HCT116 (cell line): ENCODE measurements at regions not wholly inside any gene's neighbourhood (a gene's known extent, or its start where the extent isn't known, plus 50 kb on each side); places are given as distances from the start of the nearest gene placed in this dataset.

ENCODE experiments used
- ATAC-seq: fragments of 200-7000 bp; cut with Tn5 transposase; 2 replicates; pipeline ENCODE4 v1.9.1; 2020; ENCODE audit warnings: mild to moderate bottlenecking, moderate library complexity
- BruUV-seq: library from RNA; stranded (reverse); fragments of 400-500 nt; replicated peaks from 2 replicates; lab custom pipeline; 2021; lab: Mats Ljungman, UMichigan
- CTCF ChIA-PET: fragments of 300-600 bp; sonication (Branson Sonifier 250); formaldehyde crosslinking; loops from one replicate; lab custom pipeline; 2021; ENCODE audit warnings: antibody characterized with exemption; lab: Charles Lee
- POLR2A ChIA-PET: fragments of 300-600, 350-600 bp; sonication (Branson Sonifier 250); formaldehyde crosslinking; loops from one replicate; lab custom pipeline; 2021; ENCODE audit warnings: antibody characterized with exemption; lab: Charles Lee
- RAD21 ChIA-PET, 2 experiments: fragments of 300-600 bp; sonication (Branson Sonifier 250); formaldehyde crosslinking; loops; one replicate each; lab custom pipeline; 2023; ENCODE audit warnings: low total read pairs in 2 of 2; ENCODE audit not compliant: uncharacterized antibody in 2 of 2, unreplicated experiment in 2 of 2, low non-redundant PET in 1 of 2; lab: Charles Lee
- DNase-seq: peaks from one replicate; pipeline ENCODE4 v3.0.0-alpha.2; 2010; ENCODE audit warnings: low read depth, low spot score
- H2AFZ ChIP-seq: fragments of 200-600 bp; shearing (Covaris generic), sonication (generic); 2 replicates; pipeline ENCODE4 v1.6.1; 2017; ENCODE audit warnings: low read depth, mixed run types, mixed read lengths, antibody characterized with exemption, low read length; ENCODE audit not compliant: poor library complexity, severe bottlenecking
- H3K27ac ChIP-seq: 2 replicates; pipeline ENCODE4 v1.5.1; 2012; ENCODE audit warnings: low read depth, low read length
- H3K27me3 ChIP-seq: fragments of 200-600 bp; sonication (generic); 2 replicates; pipeline ENCODE4 v1.6.1; 2016; ENCODE audit warnings: mixed run types, low read length, mixed read lengths; ENCODE audit not compliant: insufficient read depth
- H3K36me3 ChIP-seq, 2 experiments: fragments of 200-500 bp in 1 of 2; fragments of 200-600 bp in 1 of 2; sonication (Bioruptor generic) in 1 of 2; sonication (generic) in 1 of 2; 2 replicates each; pipeline versions ENCODE4 v1.5.1 to v1.6.1; 2014 to 2016; ENCODE audit warnings: low read length in 2 of 2, inconsistent platforms in 1 of 2, mixed read lengths in 1 of 2, mixed run types in 1 of 2; ENCODE audit not compliant: insufficient read depth in 2 of 2, control insufficient read depth in 1 of 2
- H3K4me1 ChIP-seq, 2 experiments: fragments of 200-600 bp in 1 of 2; sonication (generic) in 1 of 2; 2 replicates each; pipeline versions ENCODE4 v1.5.1 to v1.6.1; 2012 to 2017; ENCODE audit warnings: low read length in 2 of 2, inconsistent platforms in 1 of 2, mild to moderate bottlenecking in 1 of 2, mixed read lengths in 1 of 2, mixed run types in 1 of 2, moderate library complexity in 1 of 2; ENCODE audit not compliant: insufficient read depth in 2 of 2, control insufficient read depth in 1 of 2
- H3K4me2 ChIP-seq: fragments of 200-600 bp; sonication (generic); 2 replicates; pipeline ENCODE4 v1.6.1; 2017; ENCODE audit warnings: mixed run types, low read length, mixed read lengths
- H3K4me3 ChIP-seq, 2 experiments: fragments of 200-600 bp in 1 of 2; sonication (generic) in 1 of 2; replicated peaks in 1 of 2; 2 replicates each; pipeline ENCODE4 v1.5.1; 2011 to 2016; ENCODE audit warnings: low read length in 2 of 2, control low read depth in 1 of 2, low read depth in 1 of 2, mild to moderate bottlenecking in 1 of 2, mixed read lengths in 1 of 2, mixed run types in 1 of 2
- H3K79me2 ChIP-seq: fragments of 200-600 bp; sonication (generic); 2 replicates; pipeline ENCODE4 v1.6.1; 2017; ENCODE audit warnings: mild to moderate bottlenecking, mixed run types, low read length, moderate library complexity, mixed read lengths; ENCODE audit not compliant: insufficient read depth
- H3K9ac ChIP-seq: fragments of 200-600 bp; sonication (generic); 2 replicates; pipeline ENCODE4 v1.6.1; 2016; ENCODE audit warnings: low read length, mixed read lengths
- H3K9me2 ChIP-seq: fragments of 200-600 bp; sonication (generic), shearing (Covaris generic); 2 replicates; pipeline ENCODE4 v1.6.1; 2017; ENCODE audit warnings: mixed run types, mild to moderate bottlenecking, moderate library complexity; ENCODE audit not compliant: insufficient read depth
- H3K9me3 ChIP-seq, 2 experiments: fragments of 200-500 bp in 1 of 2; fragments of 200-600 bp in 1 of 2; sonication (Bioruptor generic) in 1 of 2; sonication (generic) in 1 of 2; 2 replicates each; pipeline ENCODE4 v1.6.1; 2014 to 2017; ENCODE audit warnings: low read length in 2 of 2, mixed read lengths in 2 of 2, inconsistent platforms in 1 of 2, low read depth in 1 of 2, mild to moderate bottlenecking in 1 of 2, mixed run types in 1 of 2, moderate library complexity in 1 of 2; ENCODE audit not compliant: control insufficient read depth in 1 of 2, insufficient read depth in 1 of 2
- H4K20me1 ChIP-seq: fragments of 200-600 bp; sonication (generic), shearing (Covaris generic); 2 replicates; pipeline ENCODE4 v1.6.1; 2017; ENCODE audit warnings: mixed run types, mild to moderate bottlenecking, moderate library complexity; ENCODE audit not compliant: insufficient read depth
- ELF1 ChIP-seq: IDR thresholded peaks from 2 replicates; pipeline ENCODE4 v1.6.1; 2012; ENCODE audit warnings: low read depth, borderline replicate concordance
- EZH2 ChIP-seq: fragments of 200-600 bp; sonication (generic); IDR thresholded peaks from 2 replicates; pipeline ENCODE4 v1.6.1; 2017; ENCODE audit warnings: antibody characterized with exemption, mixed run types
- FOSL1 ChIP-seq: IDR thresholded peaks from 2 replicates; pipeline ENCODE4 v1.6.1; 2012; ENCODE audit warnings: low read depth
- POLR2AphosphoS5 ChIP-seq: IDR thresholded peaks from 2 replicates; pipeline ENCODE4 v1.6.1; 2011; ENCODE audit warnings: mild to moderate bottlenecking, low read depth, low read length, moderate library complexity
- RAD21 ChIP-seq: IDR thresholded peaks from 2 replicates; pipeline ENCODE4 v1.6.1; 2012; ENCODE audit warnings: low read depth, mild to moderate bottlenecking
- TCF7L2 ChIP-seq: IDR thresholded peaks from 2 replicates; pipeline ENCODE4 v1.7.0; 2011; ENCODE audit warnings: borderline replicate concordance, inconsistent platforms; ENCODE audit not compliant: insufficient read depth, insufficient read length; ENCODE audit errors: extremely low read depth
- intact Hi-C: fragments of 100-400 bp; cut with micrococcal nuclease; formaldehyde crosslinking; loops from 2 replicates; pipeline ENCODE4 v1.10.0; 2022
- TF ChIP-seq, protein P1 (sequence below): IDR thresholded peaks from 2 replicates; pipeline ENCODE4 v1.6.1; 2012; ENCODE audit warnings: low read depth
- TF ChIP-seq, protein P2 (sequence below): IDR thresholded peaks from 2 replicates; pipeline ENCODE4 v1.6.1; 2012

DNA sequence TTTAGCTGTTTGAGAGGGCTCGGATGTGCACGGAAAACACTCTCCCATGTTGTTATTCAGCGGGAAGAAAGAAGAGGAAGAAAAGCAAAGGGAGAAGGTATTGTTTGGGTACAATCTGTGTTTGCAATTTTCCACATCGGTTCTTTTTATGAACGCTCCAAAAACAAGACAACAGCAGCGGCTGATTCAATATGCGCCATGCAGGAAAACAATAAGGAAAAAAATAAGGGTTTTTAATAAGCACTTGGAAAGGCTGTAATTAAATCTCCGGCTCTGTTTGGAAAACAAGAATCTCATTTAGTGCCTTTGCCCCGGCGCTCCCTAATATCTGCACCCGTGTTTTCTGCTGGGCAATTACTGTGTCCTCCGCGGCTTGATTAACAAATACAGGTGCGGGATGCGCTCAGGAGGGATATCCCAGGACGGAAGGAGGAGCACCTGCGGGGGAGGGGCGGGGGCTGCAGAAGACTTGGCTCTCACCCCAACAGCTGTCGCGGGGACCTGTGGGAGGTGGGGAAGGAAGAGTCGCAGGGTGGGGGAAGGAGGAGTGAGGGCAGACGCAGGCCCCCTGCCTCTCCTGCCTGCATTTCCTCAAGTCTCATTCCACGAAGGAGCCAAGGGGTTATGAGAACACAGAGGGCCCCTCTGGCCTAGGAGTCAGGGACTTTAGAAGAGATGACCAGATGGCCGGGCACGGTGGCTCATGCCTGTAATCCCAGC lies 181.5 kb upstream of the PODXL start:
- Histone ChIP-seq H3K9me2 (no peaks in the 10 kb centered on the region), H3K27ac (no peak overlapping the region), H3K79me2 (no peaks in the 10 kb centered on the region), H2AFZ (no peak overlapping the region), H3K9ac (no peak overlapping the region), H3K4me1 (no peaks in the 10 kb centered on the region), H3K27me3 (peaks cover 71% of the 10 kb centered on the region), H3K9me3 (no peaks in the 10 kb centered on the region), H3K36me3 (no peaks in the 10 kb centered on the region), H4K20me1 (no peaks in the 10 kb centered on the region), H3K4me2 (no peak overlapping the region), H3K4me3 (no peak overlapping the region)
- no peak for TF ChIP-seq ELF1
- no peak for TF ChIP-seq TCF7L2
- no peak for TF ChIP-seq FOSL1
- no peak for TF ChIP-seq RAD21
- TF ChIP-seq, protein P1, sequence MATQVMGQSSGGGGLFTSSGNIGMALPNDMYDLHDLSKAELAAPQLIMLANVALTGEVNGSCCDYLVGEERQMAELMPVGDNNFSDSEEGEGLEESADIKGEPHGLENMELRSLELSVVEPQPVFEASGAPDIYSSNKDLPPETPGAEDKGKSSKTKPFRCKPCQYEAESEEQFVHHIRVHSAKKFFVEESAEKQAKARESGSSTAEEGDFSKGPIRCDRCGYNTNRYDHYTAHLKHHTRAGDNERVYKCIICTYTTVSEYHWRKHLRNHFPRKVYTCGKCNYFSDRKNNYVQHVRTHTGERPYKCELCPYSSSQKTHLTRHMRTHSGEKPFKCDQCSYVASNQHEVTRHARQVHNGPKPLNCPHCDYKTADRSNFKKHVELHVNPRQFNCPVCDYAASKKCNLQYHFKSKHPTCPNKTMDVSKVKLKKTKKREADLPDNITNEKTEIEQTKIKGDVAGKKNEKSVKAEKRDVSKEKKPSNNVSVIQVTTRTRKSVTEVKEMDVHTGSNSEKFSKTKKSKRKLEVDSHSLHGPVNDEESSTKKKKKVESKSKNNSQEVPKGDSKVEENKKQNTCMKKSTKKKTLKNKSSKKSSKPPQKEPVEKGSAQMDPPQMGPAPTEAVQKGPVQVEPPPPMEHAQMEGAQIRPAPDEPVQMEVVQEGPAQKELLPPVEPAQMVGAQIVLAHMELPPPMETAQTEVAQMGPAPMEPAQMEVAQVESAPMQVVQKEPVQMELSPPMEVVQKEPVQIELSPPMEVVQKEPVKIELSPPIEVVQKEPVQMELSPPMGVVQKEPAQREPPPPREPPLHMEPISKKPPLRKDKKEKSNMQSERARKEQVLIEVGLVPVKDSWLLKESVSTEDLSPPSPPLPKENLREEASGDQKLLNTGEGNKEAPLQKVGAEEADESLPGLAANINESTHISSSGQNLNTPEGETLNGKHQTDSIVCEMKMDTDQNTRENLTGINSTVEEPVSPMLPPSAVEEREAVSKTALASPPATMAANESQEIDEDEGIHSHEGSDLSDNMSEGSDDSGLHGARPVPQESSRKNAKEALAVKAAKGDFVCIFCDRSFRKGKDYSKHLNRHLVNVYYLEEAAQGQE: no peak
- TF ChIP-seq, protein P2, sequence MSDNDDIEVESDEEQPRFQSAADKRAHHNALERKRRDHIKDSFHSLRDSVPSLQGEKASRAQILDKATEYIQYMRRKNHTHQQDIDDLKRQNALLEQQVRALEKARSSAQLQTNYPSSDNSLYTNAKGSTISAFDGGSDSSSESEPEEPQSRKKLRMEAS: no peak
- no peak for TF ChIP-seq EZH2
- no peak for TF ChIP-seq POLR2AphosphoS5
- DNase-seq (no peak), ATAC-seq (no peak)
- ChIA-PET RAD21 (no interaction called here), CTCF (no interaction called here), POLR2A (no interaction called here)
- BruUV-seq: no TSS peak
- intact Hi-C loops: no loop called here
